ENCODE measurements at regions not wholly inside any gene's neighbourhood (a gene's known extent, or its start where the extent isn't known, plus 50 kb on each side); places are given as distances from the start of the nearest gene placed in this dataset.
"Not testable (repeated sequence)": the region's sequence is repeated elsewhere in the genome, so short reads cannot be mapped to it uniquely, and the experiment has no call there.

DNA sequence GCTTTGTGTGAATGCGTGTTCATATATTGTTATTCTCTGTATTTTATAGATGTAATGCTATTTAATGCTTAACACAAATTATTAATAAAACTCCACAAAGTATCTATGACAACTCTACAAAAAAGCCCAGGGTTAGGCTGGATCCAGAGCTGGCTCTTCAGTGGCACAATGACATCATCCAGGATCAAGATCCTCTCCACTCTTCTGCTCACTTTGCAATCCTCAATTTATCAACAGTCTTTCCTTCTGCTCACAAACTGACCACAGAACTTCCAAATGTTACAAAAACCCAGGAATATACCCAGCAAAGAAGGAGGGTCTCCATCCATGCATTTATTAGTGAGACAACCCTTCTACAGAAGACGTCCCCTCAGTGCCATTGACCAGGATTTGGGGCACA is 132.3 kb downstream of the HNRNPD start:
- DNase-seq (no peak), ATAC-seq (no peak)
- Histone ChIP-seq H3K27me3 (ENCODE audit: low read depth) (no peaks in the 10 kb centered on the region), H3K4me1 (no peaks in the 10 kb centered on the region), H3K9me3 (no peaks in the 10 kb centered on the region), H3K36me3 (no peaks in the 10 kb centered on the region), H3K27ac (no peak overlapping the region), H3K4me3 (no peak overlapping the region)
- intact Hi-C loops (cut with DNase I): no loop called here
- TF ChIP-seq, protein P1, sequence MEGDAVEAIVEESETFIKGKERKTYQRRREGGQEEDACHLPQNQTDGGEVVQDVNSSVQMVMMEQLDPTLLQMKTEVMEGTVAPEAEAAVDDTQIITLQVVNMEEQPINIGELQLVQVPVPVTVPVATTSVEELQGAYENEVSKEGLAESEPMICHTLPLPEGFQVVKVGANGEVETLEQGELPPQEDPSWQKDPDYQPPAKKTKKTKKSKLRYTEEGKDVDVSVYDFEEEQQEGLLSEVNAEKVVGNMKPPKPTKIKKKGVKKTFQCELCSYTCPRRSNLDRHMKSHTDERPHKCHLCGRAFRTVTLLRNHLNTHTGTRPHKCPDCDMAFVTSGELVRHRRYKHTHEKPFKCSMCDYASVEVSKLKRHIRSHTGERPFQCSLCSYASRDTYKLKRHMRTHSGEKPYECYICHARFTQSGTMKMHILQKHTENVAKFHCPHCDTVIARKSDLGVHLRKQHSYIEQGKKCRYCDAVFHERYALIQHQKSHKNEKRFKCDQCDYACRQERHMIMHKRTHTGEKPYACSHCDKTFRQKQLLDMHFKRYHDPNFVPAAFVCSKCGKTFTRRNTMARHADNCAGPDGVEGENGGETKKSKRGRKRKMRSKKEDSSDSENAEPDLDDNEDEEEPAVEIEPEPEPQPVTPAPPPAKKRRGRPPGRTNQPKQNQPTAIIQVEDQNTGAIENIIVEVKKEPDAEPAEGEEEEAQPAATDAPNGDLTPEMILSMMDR (IDR thresholded peaks at IDR 0.05): no peak

DNA sequence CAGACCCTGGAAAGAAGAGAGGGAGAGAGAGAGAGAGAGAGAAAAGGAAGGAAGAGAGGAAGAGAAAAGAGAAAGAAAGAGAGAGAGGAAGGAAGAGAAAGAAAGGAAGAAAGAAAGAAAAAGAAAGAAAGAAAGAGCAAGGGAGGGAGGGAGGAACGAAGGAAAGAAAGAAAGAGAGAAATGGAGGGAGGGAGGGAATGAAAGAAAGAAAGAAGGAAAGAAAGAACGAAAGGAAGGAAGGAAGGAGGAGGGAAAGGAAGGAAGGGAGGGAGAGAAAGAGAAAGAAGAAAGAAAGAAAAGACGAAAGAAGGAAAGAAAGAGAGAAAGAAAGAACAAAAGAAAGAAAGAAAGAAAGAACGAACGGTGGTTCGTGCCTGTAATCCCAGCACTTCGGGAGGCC is 133.4 kb downstream of the HNRNPD start:
- Histone ChIP-seq H3K4me3 (no peak overlapping the region), H3K27ac (no peak overlapping the region), H3K27me3 (ENCODE audit: low read depth) (no peaks in the 10 kb centered on the region), H3K4me1 (no peaks in the 10 kb centered on the region), H3K9me3 (no peaks in the 10 kb centered on the region), H3K36me3 (no peaks in the 10 kb centered on the region)
- intact Hi-C loops (cut with DNase I): no loop called here
- ATAC-seq (no peak), DNase-seq (no peak)
- TF ChIP-seq, protein P1 (IDR thresholded peaks at IDR 0.05): no peak

DNA sequence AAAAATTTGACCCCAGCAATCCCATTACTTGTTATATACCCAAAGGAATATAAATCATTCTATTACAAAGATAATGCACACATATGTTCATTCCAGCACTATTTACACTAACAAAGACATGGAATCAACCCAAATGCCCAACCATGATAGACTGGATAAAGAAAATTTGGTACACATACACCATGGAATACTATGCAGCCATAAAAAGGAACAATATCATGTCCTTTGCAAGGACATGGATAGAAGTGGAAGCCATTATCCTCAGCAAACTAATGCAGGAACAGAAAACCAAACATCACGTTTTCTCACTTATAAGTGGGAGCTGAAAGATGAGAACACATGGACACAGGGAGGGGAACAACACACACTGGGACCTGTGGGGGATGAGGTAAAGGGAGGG is 136.6 kb downstream of the HNRNPD start:
- H3K27ac ChIP-seq; H3K4me3 ChIP-seq; H3K27me3 ChIP-seq (ENCODE audit: low read depth); H3K36me3 ChIP-seq; intact Hi-C loops (cut with DNase I); ATAC-seq; H3K4me1 ChIP-seq; DNase-seq; H3K9me3 ChIP-seq: not testable (repeated sequence)

DNA sequence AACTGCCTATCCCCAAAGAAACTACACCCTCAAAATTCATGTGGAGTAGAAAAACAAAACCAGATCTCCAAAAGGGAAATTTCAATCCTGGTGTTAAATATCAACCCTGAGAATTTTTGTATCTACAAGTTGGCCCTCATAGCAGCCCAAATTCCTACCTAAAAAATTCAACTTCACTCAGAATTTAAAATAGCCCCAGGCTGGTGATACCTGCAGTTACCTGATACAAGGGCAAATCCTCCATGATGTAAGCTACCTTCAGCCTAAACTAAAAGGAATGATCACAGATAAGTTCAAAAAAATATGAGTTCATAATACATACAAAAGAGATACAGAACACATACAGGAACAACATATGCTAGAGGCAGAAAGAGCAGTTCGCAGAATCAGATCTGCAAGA is 138.4 kb downstream of the HNRNPD start:
- Histone ChIP-seq H3K4me3 (no peak overlapping the region), H3K27me3 (ENCODE audit: low read depth) (no peaks in the 10 kb centered on the region), H3K36me3 (no peaks in the 10 kb centered on the region), H3K4me1 (no peaks in the 10 kb centered on the region), H3K27ac (no peak overlapping the region), H3K9me3 (no peaks in the 10 kb centered on the region)
- no peak for ATAC-seq
- DNase-seq: no peak
- intact Hi-C loops (cut with DNase I): no loop called here
- TF ChIP-seq, protein P1 (IDR thresholded peaks at IDR 0.05): no peak

DNA sequence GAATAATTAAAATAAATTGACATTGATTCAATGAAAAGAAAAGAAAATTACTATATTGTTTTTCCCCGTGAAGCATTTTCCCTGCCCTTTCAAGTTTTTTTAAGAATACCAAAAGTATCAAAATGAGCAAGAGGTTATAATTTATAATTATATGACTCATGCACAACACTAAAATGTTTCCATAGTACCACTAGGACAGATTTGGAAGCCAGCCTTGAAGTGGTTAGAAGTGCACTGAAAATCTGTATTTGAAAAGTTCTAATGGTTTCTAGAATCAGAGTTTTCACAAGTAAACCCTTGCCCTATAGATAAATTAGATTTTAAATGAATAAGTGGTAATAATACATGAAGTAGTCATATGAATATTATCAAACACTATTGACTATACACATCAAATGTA is 140.9 kb downstream of the HNRNPD start:
- Histone ChIP-seq H3K36me3 (no peaks in the 10 kb centered on the region), H3K27me3 (ENCODE audit: low read depth) (no peaks in the 10 kb centered on the region), H3K27ac (no peak overlapping the region), H3K4me1 (no peaks in the 10 kb centered on the region), H3K9me3 (no peaks in the 10 kb centered on the region), H3K4me3 (no peak overlapping the region)
- intact Hi-C loops (cut with DNase I): no loop called here
- DNase-seq (no peak), ATAC-seq (no peak)
- TF ChIP-seq, protein P1 (IDR thresholded peaks at IDR 0.05): no peak

DNA sequence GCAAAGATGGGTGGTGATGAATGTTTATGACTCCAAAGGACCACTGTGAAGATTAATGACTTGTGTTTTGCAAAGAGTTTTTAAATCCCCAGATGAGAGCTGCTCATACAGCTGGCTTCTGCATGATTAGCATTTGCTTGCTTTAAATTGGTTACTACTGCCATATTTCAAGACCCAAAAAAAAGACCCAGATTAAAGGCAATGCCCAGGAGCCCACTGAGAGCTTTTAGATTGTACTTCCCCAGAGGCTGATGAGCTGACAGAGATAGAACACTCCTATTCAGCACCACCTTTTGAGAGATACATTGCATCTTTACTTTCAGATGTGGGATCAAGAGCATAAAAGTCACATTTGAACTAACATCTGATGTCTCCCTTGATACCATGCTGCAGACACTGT is 142.0 kb downstream of the HNRNPD start:
- TF ChIP-seq, protein P1 (IDR thresholded peaks at IDR 0.05): no peak
- DNase-seq (no peak), ATAC-seq (no peak)
- H3K27me3 ChIP-seq (ENCODE audit: low read depth): no peaks in the 10 kb centered on the region
- intact Hi-C loops (cut with DNase I): no loop called here
- H3K4me3 ChIP-seq: no peak overlapping the region
- no peaks in the 10 kb centered on the region for H3K4me1 ChIP-seq
- no peaks in the 10 kb centered on the region for H3K9me3 ChIP-seq
- no peaks in the 10 kb centered on the region for H3K36me3 ChIP-seq
- no peak overlapping the region for H3K27ac ChIP-seq
